Coronary artery (tissue), 2 donors: ENCODE measurements at regions not wholly inside any gene's neighbourhood (a gene's known extent, or its start where the extent isn't known, plus 50 kb on each side); places are given as distances from the start of the nearest gene placed in this dataset.

Source experiments
- DNase-seq: peaks from one replicate; pipeline ENCODE4 v3.0.0-alpha.2; 2017; ENCODE audit warnings: low spot score
- H3K27ac ChIP-seq, 2 donors: fragments of 200-600 bp; sonication (generic); one replicate each; pipeline ENCODE4 v1.5.1; 2016 to 2019
- H3K4me3 ChIP-seq: fragments of 200-600 bp; sonication (generic); 2 replicates; pipeline ENCODE4 v1.5.1; 2016; ENCODE audit warnings: mild to moderate bottlenecking, moderate library complexity
- TF ChIP-seq, protein P1 (sequence below): fragments of 200-600 bp; sonication (generic); IDR thresholded peaks from one replicate; pipeline ENCODE4 v1.5.1; 2019; ENCODE audit warnings: antibody characterized with exemption

GRCh38 chr15:98506172-98506571 lies 142.2 kb upstream of the IGF1R start:
- TF ChIP-seq, protein P1, sequence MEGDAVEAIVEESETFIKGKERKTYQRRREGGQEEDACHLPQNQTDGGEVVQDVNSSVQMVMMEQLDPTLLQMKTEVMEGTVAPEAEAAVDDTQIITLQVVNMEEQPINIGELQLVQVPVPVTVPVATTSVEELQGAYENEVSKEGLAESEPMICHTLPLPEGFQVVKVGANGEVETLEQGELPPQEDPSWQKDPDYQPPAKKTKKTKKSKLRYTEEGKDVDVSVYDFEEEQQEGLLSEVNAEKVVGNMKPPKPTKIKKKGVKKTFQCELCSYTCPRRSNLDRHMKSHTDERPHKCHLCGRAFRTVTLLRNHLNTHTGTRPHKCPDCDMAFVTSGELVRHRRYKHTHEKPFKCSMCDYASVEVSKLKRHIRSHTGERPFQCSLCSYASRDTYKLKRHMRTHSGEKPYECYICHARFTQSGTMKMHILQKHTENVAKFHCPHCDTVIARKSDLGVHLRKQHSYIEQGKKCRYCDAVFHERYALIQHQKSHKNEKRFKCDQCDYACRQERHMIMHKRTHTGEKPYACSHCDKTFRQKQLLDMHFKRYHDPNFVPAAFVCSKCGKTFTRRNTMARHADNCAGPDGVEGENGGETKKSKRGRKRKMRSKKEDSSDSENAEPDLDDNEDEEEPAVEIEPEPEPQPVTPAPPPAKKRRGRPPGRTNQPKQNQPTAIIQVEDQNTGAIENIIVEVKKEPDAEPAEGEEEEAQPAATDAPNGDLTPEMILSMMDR = no peak
- no peak for DNase-seq
- Histone ChIP-seq H3K27ac (peak overlapping the region in 1 of 2 donors; percentile 58), H3K4me3 (no peak overlapping the region)

DNA sequence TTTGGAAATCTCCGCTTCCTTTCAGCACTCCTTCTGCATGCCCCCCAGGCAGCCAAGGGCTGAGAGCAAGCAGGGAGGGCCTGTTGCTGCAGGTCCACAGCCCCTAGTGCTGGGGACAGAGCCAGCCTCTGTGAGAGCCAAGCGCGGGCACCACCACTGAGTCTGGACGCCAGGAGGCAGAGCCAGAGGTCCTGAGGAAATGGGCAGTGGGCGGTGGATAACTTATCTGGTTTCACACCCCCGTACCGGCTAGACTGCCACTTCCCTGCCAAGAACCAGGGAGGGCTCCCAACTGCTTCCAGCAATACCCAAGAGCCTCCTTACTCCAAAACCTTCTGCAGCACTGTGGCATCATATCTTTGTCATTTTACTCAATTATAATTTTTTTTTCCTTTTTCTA lies 141.6 kb upstream of the IGF1R start:
- H3K27ac ChIP-seq = peak overlapping the region in 1 of 2 donors; percentile 58

GRCh38 chr15:98513428-98513986 lies 134.8 kb upstream of the IGF1R start:
- TF ChIP-seq, protein P1 = no peak
- DNase-seq = no peak
- H3K4me3 ChIP-seq = no peak overlapping the region
- H3K27ac ChIP-seq = no peak overlapping the region

More for the DNA sequence above, 141.6 kb upstream of the IGF1R start:
- H3K4me3 ChIP-seq = no peak overlapping the region
- TF ChIP-seq, protein P1 = no peak
- DNase-seq = no peak

DNA sequence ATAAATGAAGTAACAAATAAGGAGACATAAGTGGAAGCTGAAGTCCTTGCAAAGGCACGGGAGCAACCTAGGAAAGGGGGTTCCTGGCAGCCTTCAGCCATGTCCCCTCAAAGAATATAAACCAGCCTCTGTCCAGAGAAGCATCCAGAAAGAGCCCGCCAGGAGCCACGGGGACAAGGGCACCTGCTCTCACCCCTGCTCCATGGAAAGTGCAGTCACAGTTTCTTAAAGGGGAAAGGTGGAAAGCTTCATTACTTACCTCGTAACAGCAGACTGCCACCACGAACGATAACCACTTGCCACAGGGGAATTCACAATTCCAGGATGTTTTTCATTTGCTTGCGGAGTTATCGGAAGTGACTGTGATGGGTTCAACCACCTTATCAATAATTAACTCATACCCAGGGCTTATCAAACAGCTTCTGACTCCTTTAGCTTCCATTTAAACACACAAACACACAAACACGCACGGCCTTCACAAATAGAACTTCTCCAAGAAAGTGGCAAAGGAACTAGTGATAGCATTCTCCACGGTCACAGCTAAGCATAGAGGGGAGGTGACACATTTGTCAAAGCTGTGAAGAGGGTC lies 134.2 kb upstream of the IGF1R start:
- TF ChIP-seq, protein P1 = no peak
- DNase-seq = no peak
- Histone ChIP-seq H3K4me3 (no peak overlapping the region), H3K27ac (no peak overlapping the region)

- H3K4me3 ChIP-seq = no peak overlapping the region
- DNase-seq = no peak
- H3K27ac ChIP-seq = no peak overlapping the region
- TF ChIP-seq, protein P1 = peak; percentile 83
These were observed 129.3 kb upstream of the IGF1R start for GRCh38 chr15:98518823-98519561.

DNA sequence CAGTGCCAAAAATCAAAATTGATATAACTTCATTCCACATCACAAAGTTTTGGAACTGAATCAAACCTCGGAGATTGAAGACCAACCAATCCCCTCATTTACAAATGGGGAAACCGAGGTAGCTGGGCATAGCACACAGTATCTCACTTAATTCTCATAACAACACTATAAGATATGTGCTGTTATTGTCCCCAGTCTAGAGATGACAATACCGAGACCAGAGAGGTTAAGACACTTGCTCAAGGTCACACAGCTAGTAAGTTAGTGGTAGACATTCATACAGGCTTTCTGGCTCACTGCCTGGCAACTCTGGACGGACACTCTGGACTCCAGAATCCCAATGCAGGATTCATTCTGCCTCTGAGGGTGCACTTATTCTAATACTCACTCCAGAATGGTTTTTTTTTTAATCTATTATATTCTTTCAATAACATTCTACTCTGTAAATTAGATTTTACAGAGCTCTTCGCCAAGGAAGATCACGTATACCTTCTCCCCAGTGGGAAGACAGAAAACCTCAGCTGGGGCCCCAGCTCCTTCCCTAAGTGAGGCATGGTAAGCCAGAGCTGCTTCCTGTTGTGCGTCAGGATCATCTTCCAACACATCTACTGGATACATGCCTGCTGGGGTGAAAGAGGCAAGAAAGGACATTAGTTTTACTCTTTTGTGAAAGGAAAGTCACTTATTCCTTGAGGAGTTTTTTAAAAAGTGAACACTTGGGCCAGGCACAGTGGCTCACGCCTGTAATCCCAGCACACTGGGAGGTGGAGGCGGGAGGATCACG lies 128.4 kb upstream of the IGF1R start:
- DNase-seq = no peak
- Histone ChIP-seq H3K4me3 (no peak overlapping the region), H3K27ac (no peak overlapping the region)
- TF ChIP-seq, protein P1 = no peak
